Natural killer cell treated with Interleukin-12 subunit alpha and Interleukin-12 subunit beta and Interleukin-15 and Interleukin-18, amount 100 ng/mL, for 72 hours (primary cell): ENCODE measurements at regions not wholly inside any gene's neighbourhood (a gene's known extent, or its start where the extent isn't known, plus 50 kb on each side); places are given as distances from the start of the nearest gene placed in this dataset.
"Not testable (repeated sequence)": the region's sequence is repeated elsewhere in the genome, so short reads cannot be mapped to it uniquely, and the experiment has no call there.

Source experiments
- ATAC-seq, 2 donors: fragments of 150-1000 bp; cut with Tn5 transposase in 1 of 2; sonication (Bioruptor Pico), chemical (Tn5 transposase) in 1 of 2; 2 replicates each; pipeline ENCODE4 v1.10.0; 2021
- DNase-seq: peaks from one replicate; pipeline ENCODE4 v3.0.0; 2022; ENCODE audit warnings: low spot score
- H3K27ac Mint-ChIP-seq, 2 donors: 1 replicate in 1 of 2; 2 replicates in 1 of 2; pipeline ENCODE4 v1.8.0; 2022; ENCODE audit warnings: mixed read lengths in 2 of 2, mild to moderate bottlenecking in 1 of 2, moderate library complexity in 1 of 2
- H3K27me3 Mint-ChIP-seq, 2 donors: 1 replicate in 1 of 2; 2 replicates in 1 of 2; pipeline ENCODE4 v1.8.0; 2022; ENCODE audit warnings: mixed read lengths in 2 of 2
- H3K36me3 Mint-ChIP-seq: one replicate; pipeline ENCODE4 v1.8.0; 2022; ENCODE audit warnings: mixed read lengths
- H3K4me1 Mint-ChIP-seq, 2 donors: 1 replicate in 1 of 2; 2 replicates in 1 of 2; pipeline ENCODE4 v1.8.0; 2022; ENCODE audit warnings: low read depth in 2 of 2, mixed read lengths in 2 of 2, mild to moderate bottlenecking in 1 of 2
- H3K4me3 Mint-ChIP-seq: one replicate; pipeline ENCODE4 v1.8.0; 2022; ENCODE audit warnings: mixed read lengths
- H3K9me3 Mint-ChIP-seq: 2 replicates; pipeline ENCODE4 v1.8.0; 2022; ENCODE audit warnings: mixed read lengths

GRCh38 chr11:80293293-80293692 is 852.5 kb upstream of the TENM4 start:
- no peaks in the 10 kb centered on the region for H3K4me1 Mint-ChIP-seq
- DNase-seq: no peak
- H3K9me3 Mint-ChIP-seq: peaks cover 15% of the 10 kb centered on the region
- H3K27me3 Mint-ChIP-seq: no peaks in the 10 kb centered on the region
- no peak for ATAC-seq
- H3K27ac Mint-ChIP-seq: no peak overlapping the region
- H3K36me3 Mint-ChIP-seq: no peaks in the 10 kb centered on the region
- H3K4me3 Mint-ChIP-seq: no peak overlapping the region

DNA sequence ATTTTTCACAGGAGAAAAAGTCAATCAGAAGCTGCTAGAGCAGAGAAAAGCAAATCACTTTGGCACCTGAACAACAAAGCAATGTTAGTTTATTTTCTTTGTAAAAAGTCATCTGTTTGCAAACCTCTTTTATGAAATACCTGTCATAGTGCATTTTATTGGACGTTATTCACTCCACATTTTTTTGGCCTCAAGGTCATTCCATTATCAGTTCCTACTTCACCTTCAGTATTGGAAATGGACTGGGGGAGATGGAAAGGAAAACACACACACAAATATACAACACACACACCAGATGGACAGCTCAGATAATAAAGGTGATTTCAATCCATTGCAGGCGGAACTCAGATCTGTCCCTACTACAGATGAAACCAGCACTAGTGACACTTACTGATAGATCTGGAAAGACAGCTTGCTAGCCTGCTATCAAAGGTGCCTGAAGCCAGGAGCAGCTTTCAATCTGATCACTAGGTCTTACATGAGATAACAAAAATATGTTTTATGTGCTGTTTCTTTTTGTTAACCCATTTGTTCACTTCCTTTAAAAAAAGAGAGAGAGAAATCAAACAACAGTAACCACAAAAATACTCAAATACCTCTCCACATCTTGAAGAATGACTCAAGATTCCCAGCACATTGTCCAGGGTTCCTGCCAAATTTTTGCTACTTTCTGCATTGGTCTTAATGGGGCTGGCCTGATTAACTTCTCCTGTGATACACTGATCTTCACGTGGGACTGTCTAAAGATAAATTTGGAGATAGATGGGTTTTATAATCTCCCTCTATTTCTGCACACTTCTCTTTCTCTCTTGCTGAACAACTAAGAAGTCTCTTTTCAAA is 844.3 kb upstream of the TENM4 start:
- Mint-ChIP-seq H3K4me3 (no peak overlapping the region), H3K36me3 (no peaks in the 10 kb centered on the region), H3K4me1 (no peaks in the 10 kb centered on the region), H3K27me3 (no peaks in the 10 kb centered on the region), H3K27ac (no peak overlapping the region), H3K9me3 (peaks cover 13% of the 10 kb centered on the region)
- ATAC-seq: no peak
- no peak for DNase-seq

DNA sequence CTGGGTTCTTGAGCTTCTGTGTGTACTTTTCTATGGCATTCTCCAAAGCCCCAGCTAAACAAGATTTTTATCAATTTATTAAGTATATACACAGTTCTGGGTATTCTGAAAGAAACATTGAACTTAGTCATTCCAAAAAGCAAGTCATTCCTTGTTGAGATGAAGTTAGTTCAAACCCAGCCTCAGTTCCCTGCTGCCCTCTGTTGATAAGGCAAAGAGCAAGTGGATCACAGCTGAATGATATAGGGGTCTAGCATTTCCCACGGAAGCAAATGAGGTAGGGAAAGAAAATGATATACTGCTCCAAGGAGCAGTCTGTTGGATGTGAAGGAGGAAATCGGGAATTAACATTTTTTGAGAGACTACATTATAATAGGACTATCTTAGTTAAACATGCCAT is 841.8 kb upstream of the TENM4 start:
- Mint-ChIP-seq H3K4me3 (no peak overlapping the region), H3K27ac (no peak overlapping the region), H3K36me3 (no peaks in the 10 kb centered on the region), H3K9me3 (peaks cover 11% of the 10 kb centered on the region), H3K27me3 (no peaks in the 10 kb centered on the region), H3K4me1 (no peaks in the 10 kb centered on the region)
- no peak for DNase-seq
- no peak for ATAC-seq

DNA sequence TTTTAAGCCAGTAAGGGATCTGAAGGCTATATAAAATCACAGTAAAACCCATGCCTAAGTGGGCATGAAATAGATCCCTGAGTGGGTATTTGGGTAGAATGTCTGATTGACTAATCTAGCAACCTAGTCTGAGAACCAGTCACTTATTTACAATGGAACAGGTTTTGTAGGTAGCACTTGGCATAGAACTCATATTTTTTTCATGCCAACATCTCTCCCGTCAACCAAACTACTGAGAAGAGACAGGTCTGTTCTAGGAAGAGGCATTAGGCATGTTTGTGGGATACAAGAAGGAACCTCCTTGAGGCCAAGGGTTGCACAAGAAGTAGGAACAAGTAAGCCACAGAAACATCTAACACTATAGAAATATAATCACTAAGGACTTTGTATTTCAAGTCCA is 840.4 kb upstream of the TENM4 start:
- no peak overlapping the region for H3K4me3 Mint-ChIP-seq
- H3K27ac Mint-ChIP-seq: no peak overlapping the region
- peaks cover 11% of the 10 kb centered on the region for H3K9me3 Mint-ChIP-seq
- ATAC-seq (no peak), DNase-seq (no peak)
- H3K4me1 Mint-ChIP-seq: no peaks in the 10 kb centered on the region
- H3K36me3 Mint-ChIP-seq: no peaks in the 10 kb centered on the region
- H3K27me3 Mint-ChIP-seq: no peaks in the 10 kb centered on the region

DNA sequence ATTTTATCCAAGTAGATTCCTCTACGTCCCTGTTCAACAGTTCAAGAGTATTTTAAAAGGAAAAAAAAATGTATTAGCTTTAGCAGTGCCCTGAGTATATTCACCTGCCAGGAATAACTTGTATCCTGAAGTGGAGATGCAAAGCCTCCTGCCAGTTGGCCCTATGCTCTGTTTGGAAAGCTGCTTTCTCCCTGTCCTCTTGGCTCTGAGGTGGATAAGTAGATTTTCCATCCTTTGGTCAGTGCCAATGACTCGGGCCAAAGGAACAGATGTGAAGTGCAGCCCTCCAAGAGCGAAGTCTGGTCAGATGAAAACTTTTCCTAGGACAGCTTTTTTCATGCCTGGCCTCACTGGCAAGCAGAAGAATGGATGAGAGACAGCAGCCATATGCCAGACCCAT is 839.9 kb upstream of the TENM4 start:
- Mint-ChIP-seq H3K27me3 (no peaks in the 10 kb centered on the region), H3K9me3 (peaks cover 12% of the 10 kb centered on the region), H3K36me3 (no peaks in the 10 kb centered on the region), H3K4me1 (no peaks in the 10 kb centered on the region), H3K4me3 (no peak overlapping the region), H3K27ac (no peak overlapping the region)
- no peak for ATAC-seq
- DNase-seq: no peak

DNA sequence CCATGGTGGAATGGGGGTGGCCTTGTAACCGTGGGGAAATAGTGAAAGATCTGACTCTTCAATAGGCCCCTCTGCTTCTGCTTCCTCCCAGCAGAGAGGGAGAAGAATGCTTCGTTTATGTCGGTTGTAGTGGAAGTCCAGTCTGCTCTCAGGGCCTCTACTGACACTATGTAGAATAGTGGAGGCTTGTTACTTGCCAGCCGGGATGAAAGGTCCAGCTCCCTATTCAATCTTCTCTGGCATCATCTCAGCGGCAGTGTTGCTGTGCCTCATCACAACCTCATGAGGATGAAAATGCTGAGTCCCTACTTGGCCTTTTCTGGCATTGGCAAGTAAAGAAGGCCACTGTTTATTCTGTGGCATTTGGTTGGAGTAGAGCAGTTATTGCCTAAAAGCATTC is 820.9 kb upstream of the TENM4 start:
- ATAC-seq (no peak), DNase-seq (no peak)
- Mint-ChIP-seq H3K27ac (no peak overlapping the region), H3K36me3 (no peaks in the 10 kb centered on the region), H3K27me3 (no peaks in the 10 kb centered on the region), H3K9me3 (peaks cover 13% of the 10 kb centered on the region), H3K4me1 (no peaks in the 10 kb centered on the region), H3K4me3 (no peak overlapping the region)

DNA sequence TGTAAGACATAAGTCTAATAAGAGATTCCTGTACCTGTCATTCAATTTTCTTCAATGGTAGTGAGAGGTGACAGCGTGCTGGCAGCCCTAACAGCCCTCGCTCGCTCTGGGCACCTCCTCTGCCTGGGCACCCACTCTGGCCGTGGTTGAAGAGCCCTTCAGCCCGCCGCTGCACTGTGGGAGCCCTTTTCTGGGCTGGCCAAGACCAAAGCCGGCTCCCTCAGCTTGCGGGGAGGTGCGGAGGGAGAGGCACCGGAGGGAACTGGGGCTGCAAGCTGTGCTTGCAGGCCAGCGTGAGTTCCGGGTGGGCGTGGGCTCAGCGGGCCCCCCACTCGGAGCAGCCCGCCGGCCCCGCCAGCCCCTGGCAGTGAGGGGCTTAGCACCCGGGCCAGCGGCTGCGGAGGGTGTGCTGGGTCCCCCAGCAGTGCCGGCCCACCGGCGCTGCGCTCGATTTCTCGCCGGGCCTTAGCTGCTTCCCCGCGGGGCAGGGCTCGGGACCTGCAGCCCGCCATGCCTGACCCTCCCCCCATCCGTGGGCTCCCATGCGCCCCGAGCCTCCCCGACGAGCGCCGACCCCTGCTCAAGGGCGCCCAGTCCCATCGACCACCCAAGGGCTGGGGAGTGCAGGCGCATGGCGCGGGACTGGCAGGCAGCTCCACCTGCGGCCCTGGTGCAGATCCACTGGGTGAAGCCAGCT is 816.6 kb upstream of the TENM4 start:
- H3K4me3 Mint-ChIP-seq, H3K27ac Mint-ChIP-seq, H3K4me1 Mint-ChIP-seq, ATAC-seq, H3K36me3 Mint-ChIP-seq, H3K27me3 Mint-ChIP-seq, DNase-seq: not testable (repeated sequence)
- peaks cover 15% of the 10 kb centered on the region for H3K9me3 Mint-ChIP-seq

GRCh38 chr11:80255021-80255420 is 814.2 kb upstream of the TENM4 start:
- DNase-seq (no peak), ATAC-seq (no peak)
- no peak overlapping the region for H3K4me3 Mint-ChIP-seq
- no peaks in the 10 kb centered on the region for H3K36me3 Mint-ChIP-seq
- H3K9me3 Mint-ChIP-seq: peaks cover 14% of the 10 kb centered on the region
- H3K27me3 Mint-ChIP-seq: no peaks in the 10 kb centered on the region
- H3K4me1 Mint-ChIP-seq: no peaks in the 10 kb centered on the region
- H3K27ac Mint-ChIP-seq: no peak overlapping the region

DNA sequence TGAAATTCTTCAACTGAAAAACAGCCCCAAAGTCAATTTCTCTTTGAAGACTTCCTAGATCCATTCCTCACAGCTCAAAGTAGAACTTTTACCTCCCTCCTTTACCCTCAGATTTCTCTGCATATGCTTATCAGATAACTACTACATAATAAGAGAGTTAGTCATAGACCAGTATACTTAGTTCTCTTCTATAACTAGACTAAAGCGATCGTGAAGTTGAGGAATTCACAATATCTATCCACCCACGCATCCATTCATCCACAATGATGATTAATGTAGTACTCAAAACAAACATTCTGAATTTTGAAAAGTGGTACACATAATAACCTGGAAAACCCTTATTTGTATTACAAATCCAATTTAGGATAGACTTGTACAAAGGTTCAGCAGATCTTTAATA is 800.9 kb upstream of the TENM4 start:
- no peaks in the 10 kb centered on the region for H3K27me3 Mint-ChIP-seq
- peaks cover 7% of the 10 kb centered on the region for H3K36me3 Mint-ChIP-seq
- no peak for DNase-seq
- no peak overlapping the region for H3K27ac Mint-ChIP-seq
- no peak overlapping the region for H3K4me3 Mint-ChIP-seq
- H3K9me3 Mint-ChIP-seq: peaks cover 40% of the 10 kb centered on the region
- H3K4me1 Mint-ChIP-seq: no peaks in the 10 kb centered on the region
- ATAC-seq: no peak

DNA sequence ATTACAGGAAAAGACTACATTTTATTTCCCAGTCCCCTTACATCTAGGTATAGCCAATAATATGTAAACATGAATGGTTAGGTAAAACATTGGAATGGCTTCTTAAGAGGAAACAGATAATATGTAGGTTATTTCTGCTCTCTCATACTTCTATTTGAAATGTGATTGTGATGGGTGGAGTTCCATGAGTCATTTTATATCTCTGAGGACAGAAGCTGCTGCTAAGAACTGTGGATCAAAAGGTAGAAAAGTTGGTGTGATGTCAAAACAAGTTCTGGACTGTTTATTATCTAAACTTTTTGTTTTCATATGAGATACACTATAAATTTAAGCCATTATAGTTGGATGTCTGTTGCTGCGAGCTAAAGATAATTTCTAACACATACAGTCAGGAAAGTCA is 799.4 kb upstream of the TENM4 start:
- no peaks in the 10 kb centered on the region for H3K27me3 Mint-ChIP-seq
- H3K4me1 Mint-ChIP-seq: no peaks in the 10 kb centered on the region
- H3K27ac Mint-ChIP-seq: no peak overlapping the region
- H3K4me3 Mint-ChIP-seq: no peak overlapping the region
- ATAC-seq: no peak
- DNase-seq: no peak
- H3K36me3 Mint-ChIP-seq: peaks cover 7% of the 10 kb centered on the region
- H3K9me3 Mint-ChIP-seq: peaks cover 33% of the 10 kb centered on the region

GRCh38 chr11:80239217-80239616 is 798.4 kb upstream of the TENM4 start:
- H3K4me1 Mint-ChIP-seq: no peaks in the 10 kb centered on the region
- DNase-seq: no peak
- no peak overlapping the region for H3K4me3 Mint-ChIP-seq
- no peaks in the 10 kb centered on the region for H3K27me3 Mint-ChIP-seq
- ATAC-seq: no peak
- H3K27ac Mint-ChIP-seq: no peak overlapping the region
- peaks cover 7% of the 10 kb centered on the region for H3K36me3 Mint-ChIP-seq
- peaks cover 40% of the 10 kb centered on the region for H3K9me3 Mint-ChIP-seq

DNA sequence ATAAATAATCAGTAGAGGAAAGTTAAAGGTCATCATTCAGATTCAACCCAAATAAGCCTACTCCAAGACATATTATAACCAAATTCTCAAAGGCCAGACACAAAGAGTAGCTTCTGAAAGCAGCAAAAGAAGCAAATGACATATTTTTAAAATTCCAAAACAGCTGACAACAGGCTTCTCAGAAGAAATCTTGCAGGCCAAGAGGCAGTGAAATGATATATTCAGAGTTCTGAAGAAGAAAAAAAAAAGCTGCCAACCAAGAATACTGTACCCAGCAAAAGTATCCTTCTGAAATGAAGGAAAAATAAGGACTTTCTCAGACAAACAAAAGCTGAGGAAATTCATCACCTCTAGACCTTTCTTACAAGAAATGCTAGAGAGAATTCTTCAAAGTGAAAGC is 787.1 kb upstream of the TENM4 start:
- no peak overlapping the region for H3K27ac Mint-ChIP-seq
- no peaks in the 10 kb centered on the region for H3K4me1 Mint-ChIP-seq
- peaks cover 25% of the 10 kb centered on the region for H3K9me3 Mint-ChIP-seq
- H3K4me3 Mint-ChIP-seq: no peak overlapping the region
- no peak for DNase-seq
- ATAC-seq: no peak
- H3K27me3 Mint-ChIP-seq: no peaks in the 10 kb centered on the region
- peaks cover 11% of the 10 kb centered on the region for H3K36me3 Mint-ChIP-seq

DNA sequence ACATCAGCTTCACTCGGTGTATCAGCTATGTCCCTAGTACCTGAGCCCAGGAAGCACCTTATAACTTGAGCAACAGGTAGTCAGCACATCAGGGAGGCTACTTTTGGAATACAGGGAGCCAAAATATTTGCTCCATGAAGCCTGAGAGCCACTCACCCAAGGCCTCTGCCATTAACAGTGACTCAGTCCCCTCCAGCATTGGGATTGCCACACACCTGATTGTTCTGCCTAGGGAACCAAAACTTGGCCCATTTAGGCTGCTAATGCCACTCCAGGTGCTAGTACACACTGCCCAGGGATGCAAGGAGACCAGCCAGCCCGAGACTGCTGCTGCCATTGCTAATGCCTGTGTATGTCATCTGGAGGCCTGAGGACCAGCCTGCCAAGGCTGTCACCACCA is 773.6 kb upstream of the TENM4 start:
- DNase-seq (no peak), ATAC-seq (no peak)
- Mint-ChIP-seq H3K4me3 (no peak overlapping the region), H3K9me3 (peaks cover 26% of the 10 kb centered on the region), H3K36me3 (peaks cover 12% of the 10 kb centered on the region), H3K4me1 (no peaks in the 10 kb centered on the region), H3K27ac (no peak overlapping the region), H3K27me3 (no peaks in the 10 kb centered on the region)

DNA sequence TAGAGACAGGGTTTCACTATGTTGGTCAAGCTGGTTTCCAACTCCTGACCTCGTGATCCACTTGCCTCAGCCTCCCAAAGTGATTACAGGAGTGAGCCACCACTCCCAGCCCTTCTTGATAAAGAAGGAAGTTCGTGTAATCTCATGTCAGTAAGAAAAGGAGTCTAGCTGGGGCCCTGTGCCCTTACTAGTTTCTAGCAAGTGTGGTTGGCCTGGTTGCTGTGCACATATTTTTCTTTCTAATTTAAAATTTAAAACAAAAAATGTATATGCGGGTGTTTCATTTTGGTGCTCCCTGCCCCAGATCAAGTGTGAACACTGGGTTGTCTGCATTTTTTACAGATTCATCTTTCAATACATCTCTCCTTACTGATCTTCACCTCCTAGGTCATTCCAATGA is 770.8 kb upstream of the TENM4 start:
- Mint-ChIP-seq H3K36me3 (peaks cover 11% of the 10 kb centered on the region), H3K27ac (no peak overlapping the region), H3K4me1 (no peaks in the 10 kb centered on the region), H3K9me3 (peaks cover 34% of the 10 kb centered on the region), H3K27me3 (no peaks in the 10 kb centered on the region), H3K4me3 (no peak overlapping the region)
- DNase-seq: no peak
- no peak for ATAC-seq
